Mucosa of descending colon (tissue), 3 donors: ENCODE measurements at regions not wholly inside any gene's neighbourhood (a gene's known extent, or its start where the extent isn't known, plus 50 kb on each side); places are given as distances from the start of the nearest gene placed in this dataset.

ENCODE experiments used
- ATAC-seq: fragments of 200-7000 bp; cut with Tn5 transposase; one replicate; pipeline ENCODE4 v1.9.1; 2020; ENCODE audit warnings: mild to moderate bottlenecking, moderate library complexity
- DNase-seq, 3 donors: peaks; one replicate each; pipeline ENCODE4 v3.0.0-alpha.2; 2020
- H3K36me3 ChIP-seq: fragments of 200-600 bp; one replicate; pipeline ENCODE4 v1.8.0; 2021; ENCODE audit warnings: low read depth, mild to moderate bottlenecking
- H3K4me1 ChIP-seq: fragments of 200-600 bp; one replicate; pipeline ENCODE4 v1.8.0; 2021; ENCODE audit warnings: low read depth, mild to moderate bottlenecking
- H3K4me3 ChIP-seq: fragments of 200-600 bp; one replicate; pipeline ENCODE4 v1.8.0; 2021; ENCODE audit warnings: mild to moderate bottlenecking
- H3K9me3 ChIP-seq: fragments of 200-600 bp; one replicate; pipeline ENCODE4 v1.8.0; 2021; ENCODE audit warnings: mild to moderate bottlenecking
- intact Hi-C, 2 donors: fragments of 100-400 bp; cut with DNase I in 1 of 2; cut with micrococcal nuclease in 1 of 2; formaldehyde crosslinking; loops; one replicate each; pipeline versions ENCODE4 v1.11.0 to v1.11.1; 2022; cut with DNase I, micrococcal nuclease
- TF ChIP-seq, protein P1 (sequence below): fragments of 200-600 bp; IDR thresholded peaks from one replicate; pipeline ENCODE4 v1.8.0; 2022; ENCODE audit warnings: antibody characterized with exemption, mild to moderate bottlenecking
- donor health status: DM: no; HTN: no; CAD: no; lungs with moderate emphysema.
- donor health status: DM: no; HTN: no; CAD: no.
- donor health status: DM: no; HTN: yes; CAD: no.

DNA sequence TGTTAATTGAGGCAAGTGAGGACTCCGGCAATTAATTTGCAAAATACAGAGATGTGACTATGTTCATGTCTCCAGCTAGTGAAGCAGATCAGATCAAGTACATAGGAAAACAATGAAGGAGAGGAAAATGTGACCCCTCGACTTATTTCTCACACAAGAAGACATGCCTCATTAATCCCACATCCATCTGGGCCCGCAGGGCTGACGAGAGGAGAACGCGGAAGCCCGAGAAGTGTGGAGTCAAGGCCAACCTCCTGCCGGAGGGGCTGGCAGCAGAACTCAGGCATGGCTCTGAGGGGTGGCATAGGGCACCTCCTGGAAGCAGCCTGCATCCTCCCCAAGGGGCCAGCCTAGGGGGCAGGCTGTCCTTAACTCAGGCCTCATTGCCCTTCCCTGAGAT is 54.4 kb downstream of the ZNF503 start:
- no peak for ATAC-seq
- Histone ChIP-seq H3K36me3 (no peaks in the 10 kb centered on the region), H3K9me3 (peaks cover 6% of the 10 kb centered on the region), H3K4me3 (no peak overlapping the region), H3K4me1 (no peaks in the 10 kb centered on the region)
- no peak for DNase-seq
- TF ChIP-seq, protein P1, sequence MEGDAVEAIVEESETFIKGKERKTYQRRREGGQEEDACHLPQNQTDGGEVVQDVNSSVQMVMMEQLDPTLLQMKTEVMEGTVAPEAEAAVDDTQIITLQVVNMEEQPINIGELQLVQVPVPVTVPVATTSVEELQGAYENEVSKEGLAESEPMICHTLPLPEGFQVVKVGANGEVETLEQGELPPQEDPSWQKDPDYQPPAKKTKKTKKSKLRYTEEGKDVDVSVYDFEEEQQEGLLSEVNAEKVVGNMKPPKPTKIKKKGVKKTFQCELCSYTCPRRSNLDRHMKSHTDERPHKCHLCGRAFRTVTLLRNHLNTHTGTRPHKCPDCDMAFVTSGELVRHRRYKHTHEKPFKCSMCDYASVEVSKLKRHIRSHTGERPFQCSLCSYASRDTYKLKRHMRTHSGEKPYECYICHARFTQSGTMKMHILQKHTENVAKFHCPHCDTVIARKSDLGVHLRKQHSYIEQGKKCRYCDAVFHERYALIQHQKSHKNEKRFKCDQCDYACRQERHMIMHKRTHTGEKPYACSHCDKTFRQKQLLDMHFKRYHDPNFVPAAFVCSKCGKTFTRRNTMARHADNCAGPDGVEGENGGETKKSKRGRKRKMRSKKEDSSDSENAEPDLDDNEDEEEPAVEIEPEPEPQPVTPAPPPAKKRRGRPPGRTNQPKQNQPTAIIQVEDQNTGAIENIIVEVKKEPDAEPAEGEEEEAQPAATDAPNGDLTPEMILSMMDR = no peak
- intact Hi-C loops = no loop called here

- no peak for ATAC-seq
- Histone ChIP-seq H3K36me3 (no peaks in the 10 kb centered on the region), H3K4me1 (no peaks in the 10 kb centered on the region), H3K9me3 (peaks cover 6% of the 10 kb centered on the region), H3K4me3 (no peak overlapping the region)
- intact Hi-C loops = no loop called here
- no peak for DNase-seq
- TF ChIP-seq, protein P1 = no peak
Measured at GRCh38 chr10:75345738-75346137, 55.8 kb downstream of the ZNF503 start.

- no peak for ATAC-seq
- no peak overlapping the region for H3K4me3 ChIP-seq
- TF ChIP-seq, protein P1 = no peak
- no peaks in the 10 kb centered on the region for H3K36me3 ChIP-seq
- intact Hi-C loops = no loop called here
- DNase-seq = no peak
- no peaks in the 10 kb centered on the region for H3K4me1 ChIP-seq
- peaks cover 6% of the 10 kb centered on the region for H3K9me3 ChIP-seq
Measured at GRCh38 chr10:75344170-75344569, 57.4 kb downstream of the ZNF503 start.

DNA sequence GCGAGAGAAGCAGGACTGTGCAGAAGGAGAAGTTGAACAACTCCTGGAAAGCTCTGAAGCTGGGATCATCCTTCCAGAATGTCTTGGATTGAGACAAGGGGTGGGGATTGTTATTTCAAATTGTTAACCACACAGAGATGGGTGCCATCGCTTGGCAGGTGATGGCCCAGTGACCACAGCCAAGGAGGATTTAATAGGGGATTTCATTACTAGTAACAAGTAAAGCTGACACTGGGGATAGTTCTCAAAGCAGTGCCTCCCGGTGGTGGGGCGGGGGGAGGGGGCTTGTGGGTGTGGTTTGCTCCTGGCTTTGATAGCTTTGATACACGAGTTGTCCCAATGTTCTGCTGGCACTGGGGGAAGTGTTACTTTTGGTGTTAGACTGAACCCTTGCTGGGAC is 59.2 kb downstream of the ZNF503 start:
- ATAC-seq = no peak
- peaks cover 6% of the 10 kb centered on the region for H3K9me3 ChIP-seq
- no peaks in the 10 kb centered on the region for H3K4me1 ChIP-seq
- no peak for DNase-seq
- no peaks in the 10 kb centered on the region for H3K36me3 ChIP-seq
- TF ChIP-seq, protein P1 = no peak
- intact Hi-C loops = no loop called here
- no peak overlapping the region for H3K4me3 ChIP-seq

DNA sequence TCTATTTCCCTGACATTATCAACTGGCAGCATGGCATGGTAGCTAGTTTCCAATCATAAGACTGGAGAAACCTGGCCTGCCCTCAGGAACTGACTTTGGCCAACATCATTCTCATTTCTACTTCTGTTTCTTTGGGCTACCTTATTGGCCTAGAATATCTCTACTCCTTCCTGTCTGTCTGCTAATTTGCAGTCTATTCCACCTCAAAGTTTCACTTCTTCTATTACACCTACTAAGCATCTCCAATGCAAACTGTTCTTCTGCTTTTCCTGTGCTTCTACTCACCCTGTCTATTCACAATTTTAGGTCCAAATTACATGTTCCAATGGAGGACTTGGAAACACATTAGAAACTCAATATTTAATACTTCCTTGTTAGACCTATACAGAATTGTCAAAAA is 65.6 kb downstream of the ZNF503 start:
- Histone ChIP-seq H3K9me3 (no peaks in the 10 kb centered on the region), H3K4me3 (no peak overlapping the region), H3K36me3 (no peaks in the 10 kb centered on the region), H3K4me1 (no peaks in the 10 kb centered on the region)
- intact Hi-C loops = no loop called here
- TF ChIP-seq, protein P1 = no peak
- ATAC-seq (no peak), DNase-seq (no peak)

DNA sequence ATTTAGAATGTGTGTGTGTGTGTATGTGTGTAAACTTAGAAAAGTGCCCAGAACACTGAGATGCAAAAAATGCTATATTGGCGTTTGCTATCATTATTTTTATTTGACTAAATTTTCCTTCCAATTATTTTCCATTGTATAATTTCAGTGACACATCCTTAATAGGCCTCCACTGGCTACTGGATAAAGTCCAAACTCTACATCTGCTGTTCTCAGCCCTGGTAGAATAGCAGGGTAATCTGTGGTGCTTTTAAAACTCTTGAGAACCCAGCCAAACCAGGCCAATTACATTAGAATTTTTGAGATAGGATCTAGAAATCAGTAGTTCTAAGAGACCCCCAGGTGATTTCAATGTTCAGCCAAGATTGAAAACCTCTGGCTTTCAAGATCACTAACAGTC is 66.4 kb downstream of the ZNF503 start:
- Histone ChIP-seq H3K4me1 (no peaks in the 10 kb centered on the region), H3K4me3 (no peak overlapping the region), H3K9me3 (no peaks in the 10 kb centered on the region), H3K36me3 (no peaks in the 10 kb centered on the region)
- no peak for DNase-seq
- no peak for ATAC-seq
- intact Hi-C loops = no loop called here
- TF ChIP-seq, protein P1 = no peak
